GM19372 (cell line): ENCODE measurements at regions not wholly inside any gene's neighbourhood (a gene's known extent, or its start where the extent isn't known, plus 50 kb on each side); places are given as distances from the start of the nearest gene placed in this dataset.

Experiments used
- ATAC-seq: cut with Tn5 transposase; IDR thresholded peaks from one replicate; pipeline ENCODE4 v1.9.1; 2021; ENCODE audit warnings: mild to moderate bottlenecking, low read depth, moderate library complexity; ENCODE audit not compliant: unreplicated experiment

DNA sequence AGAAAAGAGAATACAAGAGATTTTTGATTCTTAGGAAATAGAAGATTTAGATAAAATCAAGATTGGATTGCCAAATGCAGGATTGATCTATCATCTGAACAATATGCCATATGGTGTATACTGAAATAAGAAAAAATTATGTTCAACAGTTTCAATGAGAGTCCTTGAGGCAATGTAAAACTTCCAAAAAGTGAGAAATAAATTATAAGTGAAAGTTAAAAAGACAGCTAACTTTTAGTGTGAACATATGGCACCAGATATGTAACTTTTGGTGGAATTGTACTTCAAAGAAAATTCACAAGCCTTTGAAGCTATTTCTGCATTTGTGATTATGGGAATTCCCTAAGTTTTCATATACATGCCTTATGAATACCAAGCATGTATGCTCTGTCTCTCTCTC lies 200.5 kb upstream of the ANO3 start:
- ATAC-seq: no peak

DNA sequence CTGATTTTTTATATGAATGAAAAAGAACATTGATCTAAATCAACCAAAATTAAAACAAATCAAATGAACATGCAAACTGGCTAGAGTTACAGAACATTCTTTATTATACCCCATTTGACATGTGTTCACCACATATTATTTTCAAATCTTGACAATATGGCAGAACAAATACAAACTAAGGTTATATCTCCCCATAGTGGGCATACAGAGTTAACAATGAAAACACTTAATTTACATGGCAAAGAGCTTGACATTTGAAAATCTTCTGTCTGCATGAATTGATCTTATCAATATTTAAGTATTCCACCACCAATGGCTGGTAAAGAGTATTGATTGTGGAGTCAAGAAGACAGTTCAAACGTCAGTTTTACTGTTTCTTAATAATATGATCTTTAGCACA lies 197.9 kb upstream of the ANO3 start:
- no peak for ATAC-seq

DNA sequence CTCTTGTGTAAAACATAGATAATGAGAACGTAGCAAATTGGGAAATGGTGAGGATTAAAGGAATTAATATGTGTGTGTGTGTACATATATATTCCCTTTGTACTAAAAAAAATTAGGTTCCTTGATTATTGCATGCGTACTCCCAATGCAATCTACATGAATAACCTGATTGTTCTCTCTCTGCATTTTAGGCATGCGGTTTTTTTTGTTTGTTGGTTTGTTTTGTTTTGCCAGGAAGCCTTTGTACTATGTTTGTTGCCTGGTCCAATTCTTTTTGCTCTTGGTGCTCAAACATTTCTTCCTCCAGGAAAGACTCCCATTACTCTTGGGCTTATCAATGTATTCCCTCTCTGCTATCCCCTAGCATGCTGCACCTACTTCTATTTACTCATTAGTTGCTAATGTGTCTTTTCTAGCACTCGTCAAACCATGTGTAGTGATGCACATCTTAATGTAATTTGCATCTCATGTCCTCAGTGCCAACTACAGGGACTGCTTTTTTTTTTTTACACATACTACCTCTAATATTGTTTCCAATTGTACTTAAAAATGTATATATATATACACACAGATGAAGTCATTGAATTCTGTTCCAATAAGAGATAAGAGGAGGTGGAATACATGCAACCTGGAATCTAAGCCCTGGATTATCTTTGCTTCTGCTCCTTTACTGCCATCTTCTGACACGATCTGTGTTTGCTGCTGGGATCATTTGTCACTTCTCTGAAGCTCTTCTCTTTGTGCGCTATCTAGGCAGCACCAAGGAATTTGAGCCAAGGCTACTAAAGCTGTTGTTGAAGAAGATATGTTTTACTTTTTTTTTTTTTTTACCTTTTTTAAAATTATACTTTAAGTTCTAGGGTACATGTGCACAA lies 197.2 kb upstream of the ANO3 start:
- no peak for ATAC-seq

DNA sequence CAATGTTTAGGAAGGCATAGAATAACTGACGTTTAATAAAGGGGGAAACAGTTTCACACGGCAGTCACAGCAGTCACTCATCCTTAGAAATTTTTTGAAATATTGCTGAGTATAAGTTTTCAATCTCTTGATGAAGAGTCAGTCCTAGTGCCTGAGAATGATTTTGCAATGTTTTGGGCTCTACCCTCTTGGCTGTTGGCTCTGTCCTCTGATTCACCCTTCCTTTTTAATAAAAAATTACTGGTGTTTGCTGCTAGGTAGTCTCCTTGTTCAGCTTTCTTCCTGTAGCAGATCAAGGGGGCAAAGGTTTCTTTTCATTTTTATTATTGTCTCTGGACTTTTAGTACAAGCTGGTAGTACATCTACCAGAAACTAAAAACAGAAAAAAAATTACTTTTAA lies 194.3 kb upstream of the ANO3 start:
- ATAC-seq: no peak

DNA sequence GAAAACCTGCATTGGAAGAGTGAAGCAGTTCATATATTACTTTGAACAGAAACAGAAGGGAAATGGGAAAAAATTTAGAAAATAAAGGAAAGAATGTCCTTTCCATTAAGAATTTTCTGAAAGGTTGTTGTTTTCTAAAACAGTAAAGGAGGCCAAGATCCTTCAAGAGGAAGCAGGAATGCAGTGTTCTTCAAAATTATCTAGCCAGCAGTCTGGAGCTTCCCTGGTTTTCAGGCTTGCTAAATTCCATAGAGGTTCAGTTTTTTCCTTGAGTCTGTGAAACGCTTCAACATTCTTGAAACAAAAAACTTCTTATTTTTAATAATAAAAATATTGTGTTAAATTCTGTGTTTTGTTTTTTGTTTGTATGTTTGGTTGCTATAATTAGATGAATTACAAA lies 189.0 kb upstream of the ANO3 start:
- ATAC-seq: no peak

DNA sequence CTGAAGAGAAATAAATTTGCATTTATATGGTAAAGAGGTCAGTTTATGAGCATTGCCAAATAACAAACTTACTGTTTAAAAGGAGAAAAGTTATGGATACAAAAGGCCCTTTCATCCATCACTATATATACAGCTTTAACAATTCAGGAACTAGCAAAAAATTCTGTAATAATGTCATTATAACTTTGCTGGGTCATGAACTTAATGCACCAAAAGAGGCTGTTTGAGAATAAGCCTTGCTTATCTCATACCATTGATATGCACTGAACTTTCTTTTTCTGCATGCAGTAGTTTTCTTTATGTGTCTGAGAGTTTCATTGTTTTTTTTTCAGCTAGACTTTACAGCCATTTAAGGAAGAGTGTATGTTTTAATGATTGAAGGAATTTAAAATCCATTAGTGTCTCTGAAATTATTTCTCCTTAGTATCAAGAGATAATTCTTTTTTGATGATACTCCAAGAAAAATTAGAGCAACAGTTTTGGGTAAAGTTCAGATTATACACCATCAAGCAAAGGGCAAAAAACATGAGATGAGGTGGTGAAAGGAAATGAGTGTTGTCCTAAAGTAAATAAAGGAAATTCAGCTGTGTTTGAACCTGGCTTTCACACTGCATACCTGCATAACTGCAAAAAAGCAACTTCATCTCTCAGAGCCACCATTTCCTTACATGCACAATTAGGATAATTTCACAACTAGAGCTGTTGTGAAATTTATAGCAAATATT lies 188.2 kb upstream of the ANO3 start:
- no peak for ATAC-seq

DNA sequence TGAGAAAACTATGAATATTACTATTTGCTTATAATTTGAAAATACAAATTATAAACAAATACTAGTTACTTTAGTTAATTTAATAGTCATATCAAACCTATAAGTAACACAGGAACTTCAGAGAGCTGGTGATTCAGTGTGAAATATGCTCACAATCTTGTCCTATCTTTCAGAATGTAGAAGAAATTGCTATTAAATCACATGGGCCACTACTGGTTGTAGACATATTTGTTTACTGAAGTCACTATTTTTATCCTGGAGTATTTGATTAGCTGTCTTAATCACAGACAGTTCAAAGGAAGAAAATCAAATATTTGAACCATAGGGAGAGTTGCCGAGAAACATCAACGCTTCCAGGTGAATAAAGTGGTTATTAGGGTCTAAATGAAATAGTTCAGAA lies 187.6 kb upstream of the ANO3 start:
- ATAC-seq: no peak

DNA sequence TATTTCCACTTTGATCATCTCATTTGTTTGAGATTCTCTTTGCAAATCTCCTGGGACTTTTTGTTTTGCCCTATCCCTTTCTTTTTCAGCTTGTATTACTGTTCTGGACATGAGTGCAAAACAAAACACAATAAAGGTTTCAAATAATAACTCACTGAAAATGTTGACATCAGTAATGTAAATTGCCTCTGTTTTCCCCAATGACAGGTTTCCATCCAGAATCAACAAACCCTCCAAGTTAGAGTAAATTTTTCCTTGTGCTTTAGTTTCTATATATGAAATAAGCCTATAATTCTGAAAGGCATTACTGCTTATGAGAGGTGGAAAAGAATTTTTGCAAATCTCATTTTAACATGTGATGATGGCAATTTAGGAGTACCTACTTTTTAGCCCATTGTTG lies 187.0 kb upstream of the ANO3 start:
- ATAC-seq: no peak

DNA sequence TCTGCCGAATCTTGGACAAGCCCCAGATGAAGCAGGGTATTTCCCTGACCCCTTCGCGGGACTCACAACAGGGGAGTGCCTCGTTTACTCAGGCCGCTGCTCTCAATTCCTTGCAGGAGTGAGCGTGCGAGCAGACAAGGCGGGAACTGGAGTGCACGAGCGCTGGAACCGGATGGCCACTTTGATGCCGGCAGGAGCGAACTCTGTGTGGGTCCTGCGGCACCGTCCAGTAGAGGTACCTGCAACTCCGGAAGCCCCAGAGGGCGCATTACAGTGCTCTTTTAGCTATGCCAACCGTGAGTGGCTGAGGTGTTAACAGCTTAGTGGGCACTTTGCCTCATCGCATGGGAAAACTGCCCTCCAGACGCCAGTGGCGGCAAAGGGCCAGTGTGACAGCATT lies 182.3 kb upstream of the ANO3 start:
- ATAC-seq: no peak

DNA sequence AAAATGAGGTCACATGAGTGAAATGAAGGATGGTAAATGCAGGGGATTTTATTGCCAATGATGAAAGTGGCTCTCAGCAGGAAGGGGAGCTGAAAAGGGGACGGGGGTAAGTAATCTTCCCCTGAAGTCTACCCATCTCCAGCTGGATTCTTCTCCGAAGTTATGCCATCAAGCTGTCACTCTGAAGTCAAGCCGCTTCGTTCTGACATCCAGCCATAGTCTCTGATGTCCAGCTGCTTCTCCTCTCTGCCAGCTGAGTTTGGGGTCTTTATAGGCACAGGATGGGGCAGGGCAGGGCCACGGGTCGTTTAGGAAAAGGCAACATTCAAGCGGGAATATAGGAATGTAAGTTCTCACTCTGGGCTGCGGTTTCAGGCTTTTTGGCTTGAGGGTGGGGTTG lies 181.9 kb upstream of the ANO3 start:
- ATAC-seq: no peak

DNA sequence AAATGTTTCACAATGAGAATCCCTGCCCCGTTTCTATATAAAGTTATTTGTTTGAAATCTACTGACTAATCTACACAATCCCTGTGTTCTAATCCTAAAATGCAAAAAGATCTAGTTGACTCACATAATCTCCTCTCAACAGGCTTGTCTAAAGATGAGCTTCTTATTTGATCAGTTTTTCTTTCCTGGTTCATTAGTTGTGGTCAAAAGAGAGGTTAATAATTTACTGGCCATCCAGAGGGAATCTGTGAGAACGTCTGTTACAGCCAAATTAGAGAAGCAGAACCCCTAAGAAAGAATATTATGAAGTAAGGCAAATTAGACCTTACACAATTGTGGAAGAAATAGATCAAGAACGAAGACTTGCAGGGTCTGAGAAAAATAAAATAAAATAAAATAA lies 173.7 kb upstream of the ANO3 start:
- ATAC-seq: no peak

DNA sequence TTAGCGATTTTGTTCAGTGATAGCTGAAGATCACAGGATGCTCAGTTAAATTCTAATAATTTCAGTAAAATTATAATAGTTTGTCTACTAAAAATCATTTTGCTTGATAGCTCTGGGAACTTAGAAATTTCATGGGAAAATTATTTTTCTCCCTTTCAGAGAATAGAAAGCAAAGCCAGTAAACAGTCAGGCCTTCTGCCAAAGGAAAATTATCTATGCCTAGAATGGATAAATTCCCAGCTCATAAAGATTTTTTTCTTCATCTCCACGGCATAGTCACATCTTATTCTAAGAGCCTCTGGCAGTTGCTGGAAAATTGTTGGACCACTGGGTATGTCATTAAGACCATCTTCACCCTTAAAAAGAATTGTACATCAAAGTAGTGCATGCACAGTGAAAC lies 169.6 kb upstream of the ANO3 start:
- no peak for ATAC-seq

DNA sequence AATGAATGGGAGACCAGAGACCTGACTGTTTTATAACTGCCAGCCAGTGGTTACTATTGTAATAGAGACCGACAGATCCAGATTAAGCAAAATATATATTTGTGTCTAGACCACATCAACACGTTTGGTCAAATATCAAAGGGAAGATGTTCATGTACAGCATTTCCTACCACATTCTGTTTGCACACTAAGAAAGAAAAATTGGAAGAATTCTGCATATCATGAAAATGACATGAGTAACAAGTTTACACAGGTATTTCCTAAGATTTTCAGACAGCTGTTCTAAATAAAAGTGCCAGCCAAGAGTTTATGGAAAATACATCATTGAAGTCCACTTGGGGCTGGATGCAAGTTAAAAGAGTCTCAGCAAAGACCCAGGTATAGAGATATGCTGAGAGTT lies 145.5 kb upstream of the ANO3 start:
- no peak for ATAC-seq

DNA sequence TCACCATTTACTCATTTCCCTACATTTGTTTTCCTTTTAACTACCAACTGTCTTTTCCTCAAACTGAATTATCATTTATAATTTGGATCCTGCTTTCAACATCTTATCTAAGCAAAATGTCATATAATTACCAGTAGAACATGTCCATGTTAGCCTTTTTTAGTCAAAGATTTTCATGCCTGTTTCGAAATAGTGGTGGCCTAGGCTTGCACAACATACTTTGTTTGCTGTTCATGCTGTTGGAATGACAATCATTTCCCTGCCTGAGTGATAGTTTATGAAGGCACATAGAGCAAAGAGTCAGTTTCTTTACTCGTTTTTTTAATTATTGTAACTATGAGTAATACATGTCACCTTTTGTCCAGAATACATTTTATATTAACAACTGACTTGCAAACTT lies 144.3 kb upstream of the ANO3 start:
- no peak for ATAC-seq

DNA sequence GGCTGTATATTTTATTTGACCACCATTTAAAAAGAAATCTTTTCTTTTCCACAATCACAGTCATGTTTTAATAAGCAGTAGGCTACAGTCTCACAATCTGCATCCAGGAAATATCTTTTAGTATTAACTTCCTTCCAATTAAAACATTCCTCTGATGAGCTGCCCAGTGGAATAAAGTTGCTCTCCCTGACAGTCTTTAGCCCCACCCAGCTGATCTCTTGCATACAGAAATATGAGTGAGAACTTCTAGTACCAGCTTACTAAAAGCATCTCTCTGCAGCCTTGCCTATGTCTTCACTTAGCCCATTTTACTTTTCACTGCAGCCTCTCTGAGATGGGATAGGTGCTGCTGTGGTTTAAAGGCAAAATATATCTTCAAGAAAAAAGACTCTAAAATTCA lies 143.4 kb upstream of the ANO3 start:
- no peak for ATAC-seq

DNA sequence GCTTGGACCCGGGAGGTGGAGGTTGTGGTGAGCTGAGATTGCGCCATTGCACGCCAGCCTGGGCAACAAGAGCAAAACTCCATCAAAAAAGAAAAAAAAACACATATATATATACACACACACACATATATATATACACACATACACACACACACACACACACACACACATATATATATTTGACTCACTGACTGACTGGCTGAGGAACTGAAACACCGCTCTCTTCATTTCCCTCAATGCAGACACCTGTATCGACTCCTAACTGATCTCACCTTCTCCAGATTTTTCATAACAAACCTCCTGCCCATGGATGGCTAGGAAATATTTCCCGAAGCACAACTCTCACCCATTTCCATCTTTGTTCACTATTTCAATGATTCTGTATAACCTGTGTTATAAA lies 140.7 kb upstream of the ANO3 start:
- no peak for ATAC-seq

DNA sequence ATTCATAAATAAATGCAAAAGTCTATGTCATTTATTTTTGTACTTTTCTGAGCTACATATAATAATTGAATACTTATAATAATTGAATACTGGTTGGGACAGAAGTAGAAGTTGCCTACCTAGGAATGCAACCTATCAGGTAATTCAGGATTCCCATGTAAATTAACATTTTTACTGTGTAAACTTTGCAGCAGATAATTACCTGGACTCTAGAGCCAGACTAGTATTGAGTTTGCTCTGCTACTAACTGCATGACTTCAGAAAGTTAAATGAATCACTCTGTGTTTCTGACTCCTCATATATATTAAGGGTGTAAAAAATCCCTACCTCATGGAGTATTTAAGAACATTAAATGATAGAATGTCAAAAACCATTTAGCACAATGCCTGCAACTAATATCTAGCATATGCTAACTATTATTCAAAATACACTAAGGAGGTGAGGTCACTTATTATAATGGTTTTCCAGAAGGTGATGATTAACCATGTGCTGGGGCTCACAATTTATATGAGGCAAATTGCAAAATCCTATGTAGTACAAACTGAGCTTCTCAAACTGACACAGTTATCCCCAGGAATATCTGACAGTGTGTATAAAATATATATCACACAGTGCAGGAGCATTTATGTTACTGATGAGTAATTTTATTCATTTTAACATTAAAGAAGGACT lies 138.1 kb upstream of the ANO3 start:
- no peak for ATAC-seq

DNA sequence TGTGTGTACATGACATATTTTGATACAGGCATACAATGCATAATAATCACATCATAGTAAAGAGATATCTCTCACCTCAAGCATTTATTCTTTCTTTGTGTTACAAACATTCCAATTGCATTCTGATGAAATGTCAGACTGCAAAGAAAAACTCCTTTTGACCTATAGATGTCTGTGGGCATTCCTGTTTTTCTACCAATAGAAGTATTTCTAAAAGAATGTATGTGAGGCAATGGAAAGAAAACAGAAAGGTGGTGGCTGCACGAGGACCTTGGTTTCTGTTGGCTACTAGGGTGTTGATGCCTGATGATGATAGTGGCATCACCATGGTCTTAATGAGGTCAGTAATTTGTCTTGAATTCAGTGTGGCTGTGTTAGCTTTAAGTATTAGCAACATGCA lies 137.0 kb upstream of the ANO3 start:
- ATAC-seq: no peak

DNA sequence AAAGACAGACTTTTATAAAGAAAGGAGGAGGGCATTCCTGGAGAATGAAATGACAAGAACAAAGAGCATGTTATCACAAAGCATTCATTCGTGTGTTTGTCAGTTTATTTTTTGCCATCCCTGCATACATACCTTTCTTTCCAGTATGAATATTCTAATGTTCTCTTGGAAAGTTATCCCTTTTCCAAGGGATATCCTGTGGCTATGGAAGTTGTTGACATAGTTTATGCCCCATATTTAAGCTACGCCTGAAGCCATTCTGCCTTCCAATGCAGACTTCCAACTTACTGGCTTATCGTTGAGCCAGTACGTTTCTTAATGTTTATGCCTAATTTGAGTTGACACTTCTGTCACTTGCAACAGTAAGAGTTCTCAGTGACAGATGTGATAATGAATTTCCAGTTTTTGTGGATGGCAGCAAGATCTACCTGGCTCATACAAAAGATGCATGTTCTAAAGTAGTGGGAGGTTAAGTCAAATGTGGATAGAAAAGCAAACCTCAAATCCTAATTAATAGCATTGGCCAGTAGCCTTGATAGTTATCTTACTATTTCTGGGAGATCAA lies 133.3 kb upstream of the ANO3 start:
- no peak for ATAC-seq

DNA sequence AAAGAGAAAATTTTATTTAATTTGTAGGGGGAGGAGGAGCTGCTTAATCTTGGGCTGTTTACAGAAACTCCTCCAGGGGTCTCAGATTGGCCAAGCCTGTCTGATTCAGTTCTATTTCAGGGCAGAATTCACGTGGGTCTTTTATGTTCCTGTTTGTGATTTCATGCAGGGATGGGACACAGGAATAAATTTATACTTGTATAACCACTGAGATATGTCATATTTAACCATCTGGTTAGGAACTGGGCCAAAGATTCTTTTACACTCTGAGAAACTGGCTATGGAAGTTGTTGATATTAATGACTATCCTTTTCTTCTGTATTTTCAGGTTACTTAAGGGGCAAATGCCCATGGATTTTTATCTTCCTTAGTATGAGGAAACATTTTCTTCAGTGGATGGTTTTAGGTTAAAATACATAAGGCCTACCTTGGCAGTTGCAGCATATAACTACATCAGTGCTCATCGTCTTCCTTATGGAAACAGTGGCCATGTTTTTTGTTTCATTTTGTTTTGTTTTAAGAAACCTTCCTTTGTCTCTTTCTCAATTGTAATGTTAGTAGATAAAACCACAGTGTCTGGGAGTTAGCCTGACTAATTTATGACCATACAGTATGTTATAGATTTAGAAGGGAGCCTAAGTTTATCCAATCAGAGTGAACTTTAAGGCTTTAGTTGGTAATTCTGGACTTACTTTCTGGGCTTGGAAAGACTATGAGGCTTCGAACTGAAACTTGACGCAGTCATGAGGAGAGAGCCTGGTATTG lies 132.4 kb upstream of the ANO3 start:
- ATAC-seq: no peak

DNA sequence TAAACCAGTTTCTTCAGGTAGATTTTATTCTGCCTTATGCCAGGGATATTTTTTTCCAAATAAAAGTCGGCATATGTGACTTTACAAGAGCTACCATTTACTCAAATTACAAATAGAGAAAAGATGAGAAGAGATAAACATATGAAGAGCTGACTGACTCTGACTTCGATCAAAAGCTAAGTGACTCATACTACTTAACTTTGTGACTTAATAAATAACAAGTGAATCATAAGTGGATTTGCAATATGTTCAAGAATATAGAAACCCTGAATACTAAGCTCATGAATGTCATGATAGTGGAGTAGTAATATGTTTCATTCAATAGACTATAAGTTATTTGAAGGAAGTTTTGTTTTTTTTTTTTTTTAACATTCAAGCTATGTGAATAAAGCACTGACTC lies 130.5 kb upstream of the ANO3 start:
- no peak for ATAC-seq
